ENCODE measurements at regions not wholly inside any gene's neighbourhood (a gene's known extent, or its start where the extent isn't known, plus 50 kb on each side); places are given as distances from the start of the nearest gene placed in this dataset.

- TF ChIP-seq, protein P1, sequence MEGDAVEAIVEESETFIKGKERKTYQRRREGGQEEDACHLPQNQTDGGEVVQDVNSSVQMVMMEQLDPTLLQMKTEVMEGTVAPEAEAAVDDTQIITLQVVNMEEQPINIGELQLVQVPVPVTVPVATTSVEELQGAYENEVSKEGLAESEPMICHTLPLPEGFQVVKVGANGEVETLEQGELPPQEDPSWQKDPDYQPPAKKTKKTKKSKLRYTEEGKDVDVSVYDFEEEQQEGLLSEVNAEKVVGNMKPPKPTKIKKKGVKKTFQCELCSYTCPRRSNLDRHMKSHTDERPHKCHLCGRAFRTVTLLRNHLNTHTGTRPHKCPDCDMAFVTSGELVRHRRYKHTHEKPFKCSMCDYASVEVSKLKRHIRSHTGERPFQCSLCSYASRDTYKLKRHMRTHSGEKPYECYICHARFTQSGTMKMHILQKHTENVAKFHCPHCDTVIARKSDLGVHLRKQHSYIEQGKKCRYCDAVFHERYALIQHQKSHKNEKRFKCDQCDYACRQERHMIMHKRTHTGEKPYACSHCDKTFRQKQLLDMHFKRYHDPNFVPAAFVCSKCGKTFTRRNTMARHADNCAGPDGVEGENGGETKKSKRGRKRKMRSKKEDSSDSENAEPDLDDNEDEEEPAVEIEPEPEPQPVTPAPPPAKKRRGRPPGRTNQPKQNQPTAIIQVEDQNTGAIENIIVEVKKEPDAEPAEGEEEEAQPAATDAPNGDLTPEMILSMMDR (IDR thresholded peaks at IDR 0.05) = no peak
- no peak for TF ChIP-seq POLR2A (IDR thresholded peaks at IDR 0.05)
These were observed 1033.8 kb downstream of the PLA2G4A start for GRCh38 chr1:187862506-187862905.
